ENCODE measurements at regions not wholly inside any gene's neighbourhood (a gene's known extent, or its start where the extent isn't known, plus 50 kb on each side); places are given as distances from the start of the nearest gene placed in this dataset.

DNA sequence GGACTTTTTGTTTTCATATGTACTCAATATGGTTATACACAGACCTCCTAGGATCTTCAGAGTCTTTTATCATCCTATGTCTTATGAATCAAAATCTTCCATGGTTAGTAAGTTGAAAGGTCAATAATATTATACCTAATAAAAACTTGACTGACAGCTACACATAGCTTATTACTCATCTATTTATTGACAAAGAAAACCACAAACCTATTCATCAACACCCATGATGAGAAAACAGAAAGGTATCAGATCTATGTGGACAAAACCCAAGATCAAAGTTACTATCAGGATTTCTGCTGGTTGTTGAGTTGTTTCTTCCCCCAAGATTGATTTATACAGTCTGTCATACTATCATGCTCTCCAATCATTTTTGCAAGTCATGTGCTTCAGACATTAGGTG, 460.1 kb upstream of the MANEA start:
- no peaks in the 10 kb centered on the region for H4K20me1 ChIP-seq (ENCODE audit: insufficient read depth, low read length)
- ChIA-PET CTCF (ENCODE audit: unreplicated experiment) (no interaction called here), POLR2A (no interaction called here)
- no peak overlapping the region for H2AFZ ChIP-seq (ENCODE audit: low read length)
- no peaks in the 10 kb centered on the region for H3K79me2 ChIP-seq (ENCODE audit: insufficient read depth, low read depth, low read length)
- TF ChIP-seq, protein P1, sequence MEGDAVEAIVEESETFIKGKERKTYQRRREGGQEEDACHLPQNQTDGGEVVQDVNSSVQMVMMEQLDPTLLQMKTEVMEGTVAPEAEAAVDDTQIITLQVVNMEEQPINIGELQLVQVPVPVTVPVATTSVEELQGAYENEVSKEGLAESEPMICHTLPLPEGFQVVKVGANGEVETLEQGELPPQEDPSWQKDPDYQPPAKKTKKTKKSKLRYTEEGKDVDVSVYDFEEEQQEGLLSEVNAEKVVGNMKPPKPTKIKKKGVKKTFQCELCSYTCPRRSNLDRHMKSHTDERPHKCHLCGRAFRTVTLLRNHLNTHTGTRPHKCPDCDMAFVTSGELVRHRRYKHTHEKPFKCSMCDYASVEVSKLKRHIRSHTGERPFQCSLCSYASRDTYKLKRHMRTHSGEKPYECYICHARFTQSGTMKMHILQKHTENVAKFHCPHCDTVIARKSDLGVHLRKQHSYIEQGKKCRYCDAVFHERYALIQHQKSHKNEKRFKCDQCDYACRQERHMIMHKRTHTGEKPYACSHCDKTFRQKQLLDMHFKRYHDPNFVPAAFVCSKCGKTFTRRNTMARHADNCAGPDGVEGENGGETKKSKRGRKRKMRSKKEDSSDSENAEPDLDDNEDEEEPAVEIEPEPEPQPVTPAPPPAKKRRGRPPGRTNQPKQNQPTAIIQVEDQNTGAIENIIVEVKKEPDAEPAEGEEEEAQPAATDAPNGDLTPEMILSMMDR (conservative IDR thresholded peaks at IDR 0.05; ENCODE audit: low read length) = no peak
- TF ChIP-seq EZH2phosphoT487 (IDR thresholded peaks at IDR 0.05; ENCODE audit: borderline replicate concordance, low read depth, low read length) = no peak
- no peaks in the 10 kb centered on the region for H3K4me1 ChIP-seq (ENCODE audit: insufficient read depth, low read length, poor library complexity, severe bottlenecking)
- DNase-seq (ENCODE audit: low spot score) = no peak
- H3K36me3 ChIP-seq (ENCODE audit: insufficient read depth, low read length) = no peaks in the 10 kb centered on the region
- no peak overlapping the region for H3K4me3 ChIP-seq (ENCODE audit: low read depth, low read length, poor library complexity, severe bottlenecking)
- H3K27ac ChIP-seq (ENCODE audit: low read depth, low read length, poor library complexity, severe bottlenecking) = no peak overlapping the region
- no peaks in the 10 kb centered on the region for H3K9me3 ChIP-seq (ENCODE audit: low read length)
- no peaks in the 10 kb centered on the region for H3K9me2 ChIP-seq (ENCODE audit: insufficient read depth, low read length)
- intact Hi-C loops (cut with micrococcal nuclease; ENCODE audit: unreplicated experiment) = no loop called here
- no TSS peak for BruUV-seq (replicated peaks)
- no peak overlapping the region for H3K4me2 ChIP-seq (ENCODE audit: low read length)

DNA sequence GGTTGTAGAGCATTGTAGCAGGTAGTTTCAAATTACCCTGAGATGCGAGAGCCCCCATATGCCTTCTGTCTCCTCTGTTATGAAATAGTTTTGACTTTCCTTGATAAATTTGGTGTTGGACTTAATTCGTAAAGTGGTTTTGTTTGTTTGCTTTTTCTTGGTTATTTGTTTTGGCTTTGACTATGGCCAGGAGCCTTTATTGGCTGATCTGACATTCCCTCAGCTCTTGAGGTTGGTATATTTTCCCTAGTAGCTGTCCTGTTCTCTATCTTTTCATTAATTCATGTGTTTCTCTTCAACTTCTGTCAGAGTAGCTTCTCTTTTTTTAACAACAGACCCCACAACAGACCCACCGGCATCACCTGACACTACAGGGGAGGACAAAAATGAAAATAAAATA, 457.4 kb upstream of the MANEA start:
- BruUV-seq (replicated peaks) = no TSS peak
- Histone ChIP-seq H3K36me3 (ENCODE audit: insufficient read depth, low read length) (no peaks in the 10 kb centered on the region), H3K79me2 (ENCODE audit: insufficient read depth, low read depth, low read length) (no peaks in the 10 kb centered on the region), H3K9me2 (ENCODE audit: insufficient read depth, low read length) (no peaks in the 10 kb centered on the region), H3K4me3 (ENCODE audit: low read depth, low read length, poor library complexity, severe bottlenecking) (no peak overlapping the region), H3K4me2 (ENCODE audit: low read length) (no peak overlapping the region), H3K9me3 (ENCODE audit: low read length) (no peaks in the 10 kb centered on the region), H4K20me1 (ENCODE audit: insufficient read depth, low read length) (no peaks in the 10 kb centered on the region), H2AFZ (ENCODE audit: low read length) (no peak overlapping the region), H3K4me1 (ENCODE audit: insufficient read depth, low read length, poor library complexity, severe bottlenecking) (no peaks in the 10 kb centered on the region), H3K27ac (ENCODE audit: low read depth, low read length, poor library complexity, severe bottlenecking) (no peak overlapping the region)
- no peak for TF ChIP-seq EZH2phosphoT487 (IDR thresholded peaks at IDR 0.05; ENCODE audit: borderline replicate concordance, low read depth, low read length)
- TF ChIP-seq, protein P1 (conservative IDR thresholded peaks at IDR 0.05; ENCODE audit: low read length) = no peak
- ChIA-PET POLR2A (interaction anchor here (1.0 kb wide), 1 partner anchor 9 kb away, joined by 3 read pairs; no protein-coding TSS in a partner anchor), CTCF (ENCODE audit: unreplicated experiment) (no interaction called here)
- no peak for DNase-seq (ENCODE audit: low spot score)
- intact Hi-C loops (cut with micrococcal nuclease; ENCODE audit: unreplicated experiment) = no loop called here

DNA sequence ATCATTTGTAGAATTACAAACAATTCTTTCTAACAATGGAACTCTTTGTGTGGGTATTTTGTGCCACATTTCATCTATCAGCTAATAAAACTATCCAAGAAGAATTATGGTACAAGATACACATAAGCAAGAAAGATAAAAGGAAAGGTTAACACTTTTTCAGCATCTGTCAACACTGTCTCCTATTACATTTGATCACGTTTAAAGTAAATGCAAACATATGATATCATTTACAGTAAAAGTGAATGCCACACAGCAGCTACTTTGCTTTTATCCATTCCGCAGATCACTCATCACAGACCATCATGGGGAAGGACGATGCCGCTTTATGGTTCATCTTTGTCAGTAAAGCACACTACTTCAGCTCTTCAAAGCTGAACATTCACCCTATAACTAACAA, 456.4 kb upstream of the MANEA start:
- Histone ChIP-seq H3K9me2 (ENCODE audit: insufficient read depth, low read length) (no peaks in the 10 kb centered on the region), H2AFZ (ENCODE audit: low read length) (no peak overlapping the region), H3K27ac (ENCODE audit: low read depth, low read length, poor library complexity, severe bottlenecking) (no peak overlapping the region), H4K20me1 (ENCODE audit: insufficient read depth, low read length) (no peaks in the 10 kb centered on the region), H3K4me3 (ENCODE audit: low read depth, low read length, poor library complexity, severe bottlenecking) (no peak overlapping the region), H3K79me2 (ENCODE audit: insufficient read depth, low read depth, low read length) (no peaks in the 10 kb centered on the region), H3K4me1 (ENCODE audit: insufficient read depth, low read length, poor library complexity, severe bottlenecking) (no peaks in the 10 kb centered on the region), H3K9me3 (ENCODE audit: low read length) (no peaks in the 10 kb centered on the region), H3K4me2 (ENCODE audit: low read length) (no peak overlapping the region), H3K36me3 (ENCODE audit: insufficient read depth, low read length) (no peaks in the 10 kb centered on the region)
- TF ChIP-seq EZH2phosphoT487 (IDR thresholded peaks at IDR 0.05; ENCODE audit: borderline replicate concordance, low read depth, low read length) = no peak
- TF ChIP-seq, protein P1 (conservative IDR thresholded peaks at IDR 0.05; ENCODE audit: low read length) = no peak
- CTCF ChIA-PET (ENCODE audit: unreplicated experiment) = no interaction called here
- BruUV-seq (replicated peaks) = no TSS peak
- DNase-seq (ENCODE audit: low spot score) = no peak
- intact Hi-C loops (cut with micrococcal nuclease; ENCODE audit: unreplicated experiment) = no loop called here
- POLR2A ChIA-PET = no interaction called here

Measured in OCI-LY7 (cell line).